GM23338 (cell line): ENCODE measurements at regions not wholly inside any gene's neighbourhood (a gene's known extent, or its start where the extent isn't known, plus 50 kb on each side); places are given as distances from the start of the nearest gene placed in this dataset.

Experiments used
- ATAC-seq: fragments of 200-7000 bp; cut with Tn5 transposase; 3 replicates; pipeline ENCODE4 v1.9.1; 2020
- DNase-seq: peaks from one replicate; pipeline ENCODE4 v3.0.0-alpha.2; 2015; ENCODE audit warnings: low spot score
- H2AFZ ChIP-seq: fragments of 200-600 bp; sonication (generic); 2 replicates; pipeline ENCODE4 v1.8.0; 2016; ENCODE audit warnings: antibody characterized with exemption, mild to moderate bottlenecking, moderate library complexity
- H3F3A ChIP-seq: fragments of 200-600 bp; sonication (generic); replicated peaks from 2 replicates; pipeline ENCODE4 v1.8.0; 2017; ENCODE audit warnings: antibody characterized with exemption, mixed run types, low read depth
- H3K27ac ChIP-seq: fragments of 200-600 bp; sonication (generic); 2 replicates; pipeline ENCODE4 v1.6.1; 2016; ENCODE audit warnings: low read depth
- H3K27me3 ChIP-seq: fragments of 200-600 bp; sonication (generic); 2 replicates; pipeline ENCODE4 v1.8.0; 2016; ENCODE audit warnings: mild to moderate bottlenecking, mixed run types, moderate library complexity; ENCODE audit not compliant: insufficient read depth
- H3K36me3 ChIP-seq: fragments of 200-600 bp; sonication (generic); 2 replicates; pipeline ENCODE4 v1.8.0; 2016; ENCODE audit warnings: mild to moderate bottlenecking; ENCODE audit not compliant: insufficient read depth
- H3K4me1 ChIP-seq: fragments of 200-600 bp; sonication (generic); 2 replicates; pipeline ENCODE4 v1.8.0; 2016; ENCODE audit warnings: mild to moderate bottlenecking, moderate library complexity; ENCODE audit not compliant: insufficient read depth
- H3K4me2 ChIP-seq: fragments of 200-600 bp; sonication (generic); 2 replicates; pipeline ENCODE4 v1.7.1; 2017; ENCODE audit warnings: mixed run types
- H3K4me3 ChIP-seq: fragments of 200-600 bp; sonication (generic); 2 replicates; pipeline ENCODE4 v1.6.1; 2016; ENCODE audit warnings: mixed run types
- H3K79me2 ChIP-seq: fragments of 200-600 bp; sonication (generic); replicated peaks from 2 replicates; pipeline ENCODE4 v1.8.0; 2017; ENCODE audit warnings: mild to moderate bottlenecking; ENCODE audit not compliant: insufficient read depth
- H3K9me2 ChIP-seq: fragments of 200-600 bp; sonication (generic); 2 replicates; pipeline ENCODE4 v1.8.0; 2017; ENCODE audit not compliant: insufficient read depth
- H4K20me1 ChIP-seq: fragments of 200-600 bp; sonication (generic); replicated peaks from 2 replicates; pipeline ENCODE4 v1.8.0; 2017; ENCODE audit warnings: mild to moderate bottlenecking; ENCODE audit not compliant: insufficient read depth
- H3K27ac Mint-ChIP-seq: 2 replicates; pipeline ENCODE4 v1.8.0; 2020; ENCODE audit warnings: inconsistent platforms, mild to moderate bottlenecking, moderate library complexity, mixed read lengths
- H3K27me3 Mint-ChIP-seq: 3 replicates; pipeline ENCODE4 v1.8.0; 2022; ENCODE audit warnings: low read depth, mild to moderate bottlenecking, moderate library complexity, mixed read lengths, inconsistent platforms; ENCODE audit not compliant: insufficient read depth, poor library complexity
- H3K36me3 Mint-ChIP-seq: 3 replicates; pipeline ENCODE4 v1.8.0; 2021; ENCODE audit warnings: low read depth, mild to moderate bottlenecking, inconsistent platforms, moderate library complexity, mixed read lengths
- H3K4me1 Mint-ChIP-seq: 3 replicates; pipeline ENCODE4 v1.8.0; 2020; ENCODE audit warnings: mild to moderate bottlenecking, inconsistent platforms, mixed read lengths
- H3K4me3 Mint-ChIP-seq: 3 replicates; pipeline ENCODE4 v1.8.0; 2021; ENCODE audit warnings: moderate library complexity, mild to moderate bottlenecking, inconsistent platforms, mixed read lengths
- H3K9me3 Mint-ChIP-seq: 3 replicates; pipeline ENCODE4 v1.8.0; 2020; ENCODE audit warnings: moderate library complexity, mild to moderate bottlenecking, inconsistent platforms, mixed read lengths
- CREB1 ChIP-seq: fragments of 250-450 bp; sonication (Bioruptor Pico); IDR thresholded peaks from 2 replicates; pipeline ENCODE4 v1.5.0; 2020; ENCODE audit warnings: low read depth, mild to moderate bottlenecking, moderate library complexity
- EZH2 ChIP-seq: fragments of 200-600 bp; sonication (generic); IDR thresholded peaks from one replicate; pipeline ENCODE4 v1.8.0; 2017; ENCODE audit warnings: antibody characterized with exemption, mild to moderate bottlenecking, low read depth; ENCODE audit not compliant: unreplicated experiment
- EZH2phosphoT487 ChIP-seq: fragments of 200-600 bp; sonication (generic); IDR thresholded peaks from one replicate; pipeline ENCODE4 v1.8.1; 2018; ENCODE audit warnings: antibody characterized with exemption; ENCODE audit not compliant: unreplicated experiment
- JUNB ChIP-seq: IDR thresholded peaks from one replicate; pipeline ENCODE4 v1.6.1; 2016; ENCODE audit warnings: antibody characterized with exemption; ENCODE audit not compliant: unreplicated experiment
- NANOG ChIP-seq: IDR thresholded peaks from 2 replicates; pipeline ENCODE4 v1.6.1; 2016; ENCODE audit warnings: antibody characterized with exemption, borderline replicate concordance
- POLR2AphosphoS5 ChIP-seq: IDR thresholded peaks from 2 replicates; pipeline ENCODE4 v1.6.1; 2016; ENCODE audit warnings: antibody characterized with exemption, low read depth
- STAT1 ChIP-seq: IDR thresholded peaks from one replicate; pipeline ENCODE4 v1.6.1; 2016; ENCODE audit warnings: antibody characterized with exemption; ENCODE audit not compliant: unreplicated experiment
- ZNF114 ChIP-seq: fragments of 250-450 bp; sonication (Bioruptor Pico); IDR thresholded peaks from 2 replicates; pipeline ENCODE4 v1.5.0; 2020; ENCODE audit warnings: mild to moderate bottlenecking, moderate library complexity
- ZNF331 ChIP-seq: fragments of 250-450 bp; sonication (Bioruptor Pico); IDR thresholded peaks from 2 replicates; pipeline ENCODE4 v1.5.0; 2020; ENCODE audit warnings: low read depth, mild to moderate bottlenecking, moderate library complexity
- TF ChIP-seq, protein P1 (sequence below), 2 experiments: fragments of 200-600 bp in 1 of 2; sonication (generic) in 1 of 2; conservative IDR thresholded peaks; 2 replicates each; pipeline versions ENCODE4 v1.5.1 to v1.6.1; 2016 to 2017; ENCODE audit warnings: antibody characterized with exemption in 2 of 2, low read depth in 2 of 2, mild to moderate bottlenecking in 2 of 2, moderate library complexity in 1 of 2
- TF ChIP-seq, protein P2 (sequence below): IDR thresholded peaks from 2 replicates; pipeline ENCODE4 v1.6.1; 2016; ENCODE audit warnings: antibody characterized with exemption
- TF ChIP-seq, protein P3 (sequence below): fragments of 250-450 bp; sonication (Bioruptor Pico); IDR thresholded peaks from 2 replicates; pipeline ENCODE4 v1.5.0; 2020; ENCODE audit warnings: mild to moderate bottlenecking, moderate library complexity
- TF ChIP-seq, protein P4 (sequence below): IDR thresholded peaks from one replicate; pipeline ENCODE4 v1.6.1; 2018; ENCODE audit warnings: antibody characterized with exemption; ENCODE audit not compliant: unreplicated experiment

DNA sequence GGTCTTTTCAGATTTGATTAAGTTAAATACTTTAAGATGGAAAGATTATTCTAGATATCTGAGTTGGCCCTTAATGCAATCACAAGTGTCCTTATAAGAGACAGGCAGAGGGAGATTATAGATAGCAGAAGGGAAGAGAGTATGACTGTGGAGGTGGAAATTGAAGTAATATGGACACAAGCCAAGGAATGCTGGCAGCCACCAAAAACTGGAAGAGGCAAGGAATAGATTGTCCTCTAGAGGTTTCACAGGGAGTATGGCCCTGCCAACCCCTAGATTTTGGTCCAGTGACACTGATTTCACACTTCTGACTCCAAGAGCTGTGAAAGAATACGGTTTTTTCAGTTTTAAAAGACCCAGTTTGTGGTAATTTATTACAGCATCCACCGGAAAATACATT, 1498.7 kb upstream of the CADM2 start:
- Histone ChIP-seq H3K79me2 (no peaks in the 10 kb centered on the region), H3F3A (no peaks in the 10 kb centered on the region), H3K4me1 (peaks cover 8% of the 10 kb centered on the region; the same call in 1 of the 2 replicates), H3K27me3 (no peaks in the 10 kb centered on the region), H3K36me3 (no peaks in the 10 kb centered on the region), H3K9me2 (no peaks in the 10 kb centered on the region), H3K4me3 (no peak overlapping the region), H3K27ac (no peak overlapping the region), H2AFZ (no peak overlapping the region), H4K20me1 (no peaks in the 10 kb centered on the region), H3K4me2 (no peak overlapping the region)
- ATAC-seq (no peak), DNase-seq (no peak)
- no peak for TF ChIP-seq ZNF114 (CRISPR knock-in tag)
- TF ChIP-seq NANOG, result no peak
- TF ChIP-seq, protein P1, sequence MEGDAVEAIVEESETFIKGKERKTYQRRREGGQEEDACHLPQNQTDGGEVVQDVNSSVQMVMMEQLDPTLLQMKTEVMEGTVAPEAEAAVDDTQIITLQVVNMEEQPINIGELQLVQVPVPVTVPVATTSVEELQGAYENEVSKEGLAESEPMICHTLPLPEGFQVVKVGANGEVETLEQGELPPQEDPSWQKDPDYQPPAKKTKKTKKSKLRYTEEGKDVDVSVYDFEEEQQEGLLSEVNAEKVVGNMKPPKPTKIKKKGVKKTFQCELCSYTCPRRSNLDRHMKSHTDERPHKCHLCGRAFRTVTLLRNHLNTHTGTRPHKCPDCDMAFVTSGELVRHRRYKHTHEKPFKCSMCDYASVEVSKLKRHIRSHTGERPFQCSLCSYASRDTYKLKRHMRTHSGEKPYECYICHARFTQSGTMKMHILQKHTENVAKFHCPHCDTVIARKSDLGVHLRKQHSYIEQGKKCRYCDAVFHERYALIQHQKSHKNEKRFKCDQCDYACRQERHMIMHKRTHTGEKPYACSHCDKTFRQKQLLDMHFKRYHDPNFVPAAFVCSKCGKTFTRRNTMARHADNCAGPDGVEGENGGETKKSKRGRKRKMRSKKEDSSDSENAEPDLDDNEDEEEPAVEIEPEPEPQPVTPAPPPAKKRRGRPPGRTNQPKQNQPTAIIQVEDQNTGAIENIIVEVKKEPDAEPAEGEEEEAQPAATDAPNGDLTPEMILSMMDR (conservative IDR thresholded peaks at IDR 0.05; ENCODE audit: low read depth in 2 of 2), result no peak
- no peak for TF ChIP-seq ZNF331 (CRISPR knock-in tag)
- TF ChIP-seq, protein P2, sequence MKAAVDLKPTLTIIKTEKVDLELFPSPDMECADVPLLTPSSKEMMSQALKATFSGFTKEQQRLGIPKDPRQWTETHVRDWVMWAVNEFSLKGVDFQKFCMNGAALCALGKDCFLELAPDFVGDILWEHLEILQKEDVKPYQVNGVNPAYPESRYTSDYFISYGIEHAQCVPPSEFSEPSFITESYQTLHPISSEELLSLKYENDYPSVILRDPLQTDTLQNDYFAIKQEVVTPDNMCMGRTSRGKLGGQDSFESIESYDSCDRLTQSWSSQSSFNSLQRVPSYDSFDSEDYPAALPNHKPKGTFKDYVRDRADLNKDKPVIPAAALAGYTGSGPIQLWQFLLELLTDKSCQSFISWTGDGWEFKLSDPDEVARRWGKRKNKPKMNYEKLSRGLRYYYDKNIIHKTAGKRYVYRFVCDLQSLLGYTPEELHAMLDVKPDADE, result no peak
- TF ChIP-seq JUNB, result no peak
- TF ChIP-seq CREB1 (CRISPR knock-in tag), result no peak
- TF ChIP-seq, protein P3, sequence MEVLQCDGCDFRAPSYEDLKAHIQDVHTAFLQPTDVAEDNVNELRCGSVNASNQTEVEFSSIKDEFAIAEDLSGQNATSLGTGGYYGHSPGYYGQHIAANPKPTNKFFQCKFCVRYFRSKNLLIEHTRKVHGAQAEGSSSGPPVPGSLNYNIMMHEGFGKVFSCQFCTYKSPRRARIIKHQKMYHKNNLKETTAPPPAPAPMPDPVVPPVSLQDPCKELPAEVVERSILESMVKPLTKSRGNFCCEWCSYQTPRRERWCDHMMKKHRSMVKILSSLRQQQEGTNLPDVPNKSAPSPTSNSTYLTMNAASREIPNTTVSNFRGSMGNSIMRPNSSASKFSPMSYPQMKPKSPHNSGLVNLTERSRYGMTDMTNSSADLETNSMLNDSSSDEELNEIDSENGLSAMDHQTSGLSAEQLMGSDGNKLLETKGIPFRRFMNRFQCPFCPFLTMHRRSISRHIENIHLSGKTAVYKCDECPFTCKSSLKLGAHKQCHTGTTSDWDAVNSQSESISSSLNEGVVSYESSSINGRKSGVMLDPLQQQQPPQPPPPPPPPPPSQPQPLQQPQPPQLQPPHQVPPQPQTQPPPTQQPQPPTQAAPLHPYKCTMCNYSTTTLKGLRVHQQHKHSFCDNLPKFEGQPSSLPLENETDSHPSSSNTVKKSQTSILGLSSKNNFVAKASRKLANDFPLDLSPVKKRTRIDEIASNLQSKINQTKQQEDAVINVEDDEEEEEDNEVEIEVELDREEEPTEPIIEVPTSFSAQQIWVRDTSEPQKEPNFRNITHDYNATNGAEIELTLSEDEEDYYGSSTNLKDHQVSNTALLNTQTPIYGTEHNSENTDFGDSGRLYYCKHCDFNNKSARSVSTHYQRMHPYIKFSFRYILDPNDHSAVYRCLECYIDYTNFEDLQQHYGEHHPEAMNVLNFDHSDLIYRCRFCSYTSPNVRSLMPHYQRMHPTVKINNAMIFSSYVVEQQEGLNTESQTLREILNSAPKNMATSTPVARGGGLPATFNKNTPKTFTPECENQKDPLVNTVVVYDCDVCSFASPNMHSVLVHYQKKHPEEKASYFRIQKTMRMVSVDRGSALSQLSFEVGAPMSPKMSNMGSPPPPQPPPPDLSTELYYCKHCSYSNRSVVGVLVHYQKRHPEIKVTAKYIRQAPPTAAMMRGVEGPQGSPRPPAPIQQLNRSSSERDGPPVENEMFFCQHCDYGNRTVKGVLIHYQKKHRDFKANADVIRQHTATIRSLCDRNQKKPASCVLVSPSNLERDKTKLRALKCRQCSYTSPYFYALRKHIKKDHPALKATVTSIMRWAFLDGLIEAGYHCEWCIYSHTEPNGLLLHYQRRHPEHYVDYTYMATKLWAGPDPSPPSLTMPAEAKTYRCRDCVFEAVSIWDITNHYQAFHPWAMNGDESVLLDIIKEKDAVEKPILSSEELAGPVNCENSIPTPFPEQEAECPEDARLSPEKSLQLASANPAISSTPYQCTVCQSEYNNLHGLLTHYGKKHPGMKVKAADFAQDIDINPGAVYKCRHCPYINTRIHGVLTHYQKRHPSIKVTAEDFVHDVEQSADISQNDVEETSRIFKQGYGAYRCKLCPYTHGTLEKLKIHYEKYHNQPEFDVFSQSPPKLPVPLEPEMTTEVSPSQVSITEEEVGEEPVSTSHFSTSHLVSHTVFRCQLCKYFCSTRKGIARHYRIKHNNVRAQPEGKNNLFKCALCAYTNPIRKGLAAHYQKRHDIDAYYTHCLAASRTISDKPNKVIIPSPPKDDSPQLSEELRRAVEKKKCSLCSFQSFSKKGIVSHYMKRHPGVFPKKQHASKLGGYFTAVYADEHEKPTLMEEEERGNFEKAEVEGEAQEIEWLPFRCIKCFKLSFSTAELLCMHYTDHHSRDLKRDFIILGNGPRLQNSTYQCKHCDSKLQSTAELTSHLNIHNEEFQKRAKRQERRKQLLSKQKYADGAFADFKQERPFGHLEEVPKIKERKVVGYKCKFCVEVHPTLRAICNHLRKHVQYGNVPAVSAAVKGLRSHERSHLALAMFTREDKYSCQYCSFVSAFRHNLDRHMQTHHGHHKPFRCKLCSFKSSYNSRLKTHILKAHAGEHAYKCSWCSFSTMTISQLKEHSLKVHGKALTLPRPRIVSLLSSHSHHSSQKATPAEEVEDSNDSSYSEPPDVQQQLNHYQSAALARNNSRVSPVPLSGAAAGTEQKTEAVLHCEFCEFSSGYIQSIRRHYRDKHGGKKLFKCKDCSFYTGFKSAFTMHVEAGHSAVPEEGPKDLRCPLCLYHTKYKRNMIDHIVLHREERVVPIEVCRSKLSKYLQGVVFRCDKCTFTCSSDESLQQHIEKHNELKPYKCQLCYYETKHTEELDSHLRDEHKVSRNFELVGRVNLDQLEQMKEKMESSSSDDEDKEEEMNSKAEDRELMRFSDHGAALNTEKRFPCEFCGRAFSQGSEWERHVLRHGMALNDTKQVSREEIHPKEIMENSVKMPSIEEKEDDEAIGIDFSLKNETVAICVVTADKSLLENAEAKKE (CRISPR knock-in tag), result no peak
- no peak for TF ChIP-seq STAT1
- no peak for TF ChIP-seq EZH2phosphoT487
- TF ChIP-seq EZH2, result no peak
- TF ChIP-seq POLR2AphosphoS5, result no peak
- TF ChIP-seq, protein P4, sequence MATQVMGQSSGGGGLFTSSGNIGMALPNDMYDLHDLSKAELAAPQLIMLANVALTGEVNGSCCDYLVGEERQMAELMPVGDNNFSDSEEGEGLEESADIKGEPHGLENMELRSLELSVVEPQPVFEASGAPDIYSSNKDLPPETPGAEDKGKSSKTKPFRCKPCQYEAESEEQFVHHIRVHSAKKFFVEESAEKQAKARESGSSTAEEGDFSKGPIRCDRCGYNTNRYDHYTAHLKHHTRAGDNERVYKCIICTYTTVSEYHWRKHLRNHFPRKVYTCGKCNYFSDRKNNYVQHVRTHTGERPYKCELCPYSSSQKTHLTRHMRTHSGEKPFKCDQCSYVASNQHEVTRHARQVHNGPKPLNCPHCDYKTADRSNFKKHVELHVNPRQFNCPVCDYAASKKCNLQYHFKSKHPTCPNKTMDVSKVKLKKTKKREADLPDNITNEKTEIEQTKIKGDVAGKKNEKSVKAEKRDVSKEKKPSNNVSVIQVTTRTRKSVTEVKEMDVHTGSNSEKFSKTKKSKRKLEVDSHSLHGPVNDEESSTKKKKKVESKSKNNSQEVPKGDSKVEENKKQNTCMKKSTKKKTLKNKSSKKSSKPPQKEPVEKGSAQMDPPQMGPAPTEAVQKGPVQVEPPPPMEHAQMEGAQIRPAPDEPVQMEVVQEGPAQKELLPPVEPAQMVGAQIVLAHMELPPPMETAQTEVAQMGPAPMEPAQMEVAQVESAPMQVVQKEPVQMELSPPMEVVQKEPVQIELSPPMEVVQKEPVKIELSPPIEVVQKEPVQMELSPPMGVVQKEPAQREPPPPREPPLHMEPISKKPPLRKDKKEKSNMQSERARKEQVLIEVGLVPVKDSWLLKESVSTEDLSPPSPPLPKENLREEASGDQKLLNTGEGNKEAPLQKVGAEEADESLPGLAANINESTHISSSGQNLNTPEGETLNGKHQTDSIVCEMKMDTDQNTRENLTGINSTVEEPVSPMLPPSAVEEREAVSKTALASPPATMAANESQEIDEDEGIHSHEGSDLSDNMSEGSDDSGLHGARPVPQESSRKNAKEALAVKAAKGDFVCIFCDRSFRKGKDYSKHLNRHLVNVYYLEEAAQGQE, result no peak
- H3K27me3 Mint-ChIP-seq, result peaks cover 8% of the 10 kb centered on the region
- H3K4me3 Mint-ChIP-seq, result no peak overlapping the region
- H3K27ac Mint-ChIP-seq, result peak overlapping the region; percentile 50; the same call in 1 of the 2 replicates
- H3K4me1 Mint-ChIP-seq, result peaks cover 16% of the 10 kb centered on the region
- H3K36me3 Mint-ChIP-seq, result 0 out of 3 replicates have a peak, but pooled peaks cover 4% of the 10 kb centered on the region
- no peaks in the 10 kb centered on the region; the same call in 2 of the 3 replicates for H3K9me3 Mint-ChIP-seq
